GM12865 (cell line): ENCODE measurements at regions not wholly inside any gene's neighbourhood (a gene's known extent, or its start where the extent isn't known, plus 50 kb on each side); places are given as distances from the start of the nearest gene placed in this dataset.
A peak's percentile ranks its signal among the peaks of the same experiment; 100 is the strongest.

ENCODE experiments used
- DNase-seq: peaks from one replicate; pipeline ENCODE4 v3.0.0; 2010; ENCODE audit warnings: low read depth
- H3K4me3 ChIP-seq: 2 replicates; pipeline ENCODE4 v1.5.1; 2011; ENCODE audit warnings: mild to moderate bottlenecking, low read depth, low read length, control low read depth
- CTCF ChIP-seq: IDR thresholded peaks from 2 replicates; pipeline ENCODE4 v1.5.1; 2011; ENCODE audit warnings: low read length, control low read depth, low read depth, inconsistent platforms; ENCODE audit not compliant: insufficient read depth; ENCODE audit errors: missing control alignments

GRCh38 chr6:122026582-122027369, 372.7 kb upstream of the HSF2 start:
- no peak for DNase-seq
- no peak for TF ChIP-seq CTCF
- H3K4me3 ChIP-seq: no peak overlapping the region

GRCh38 chr6:122028933-122029522, 370.4 kb upstream of the HSF2 start:
- no peak for DNase-seq
- TF ChIP-seq CTCF: no peak
- no peak overlapping the region for H3K4me3 ChIP-seq

- peak; percentile 32 for DNase-seq
- TF ChIP-seq CTCF: peak; percentile 43
- no peak overlapping the region for H3K4me3 ChIP-seq
These were observed 365.8 kb upstream of the HSF2 start for GRCh38 chr6:122033564-122034181.

GRCh38 chr6:122035173-122035572, 364.3 kb upstream of the HSF2 start:
- DNase-seq: no peak
- no peak for TF ChIP-seq CTCF
- no peak overlapping the region for H3K4me3 ChIP-seq

GRCh38 chr6:122040261-122040660, 359.2 kb upstream of the HSF2 start:
- H3K4me3 ChIP-seq: no peak overlapping the region
- no peak for DNase-seq
- TF ChIP-seq CTCF: no peak

- TF ChIP-seq CTCF: no peak
- H3K4me3 ChIP-seq: no peak overlapping the region
- no peak for DNase-seq
These were observed 357.1 kb upstream of the HSF2 start for GRCh38 chr6:122042380-122042779.
